ENCODE measurements at regions not wholly inside any gene's neighbourhood (a gene's known extent, or its start where the extent isn't known, plus 50 kb on each side); places are given as distances from the start of the nearest gene placed in this dataset.

DNA sequence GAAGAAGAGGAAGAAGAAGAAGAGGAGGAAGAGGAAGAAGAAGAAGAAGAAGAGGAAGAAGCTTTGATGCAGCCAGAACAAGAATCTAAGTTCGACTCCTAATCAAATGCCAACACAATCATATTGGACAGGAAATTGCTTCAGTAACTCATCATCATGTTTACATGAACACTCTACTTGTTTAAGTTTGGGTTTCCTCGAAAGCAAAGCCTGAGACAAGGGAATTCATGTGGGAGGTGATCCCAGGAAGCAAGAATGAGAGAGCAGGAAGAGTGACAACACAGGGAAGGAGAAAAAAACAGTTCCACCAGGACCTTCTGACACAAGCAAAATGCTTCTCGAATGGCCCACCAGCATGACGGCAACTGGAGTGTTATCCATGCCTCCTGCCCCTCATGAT is 279.0 kb downstream of the PMP22 start:
- TF ChIP-seq, protein P1, sequence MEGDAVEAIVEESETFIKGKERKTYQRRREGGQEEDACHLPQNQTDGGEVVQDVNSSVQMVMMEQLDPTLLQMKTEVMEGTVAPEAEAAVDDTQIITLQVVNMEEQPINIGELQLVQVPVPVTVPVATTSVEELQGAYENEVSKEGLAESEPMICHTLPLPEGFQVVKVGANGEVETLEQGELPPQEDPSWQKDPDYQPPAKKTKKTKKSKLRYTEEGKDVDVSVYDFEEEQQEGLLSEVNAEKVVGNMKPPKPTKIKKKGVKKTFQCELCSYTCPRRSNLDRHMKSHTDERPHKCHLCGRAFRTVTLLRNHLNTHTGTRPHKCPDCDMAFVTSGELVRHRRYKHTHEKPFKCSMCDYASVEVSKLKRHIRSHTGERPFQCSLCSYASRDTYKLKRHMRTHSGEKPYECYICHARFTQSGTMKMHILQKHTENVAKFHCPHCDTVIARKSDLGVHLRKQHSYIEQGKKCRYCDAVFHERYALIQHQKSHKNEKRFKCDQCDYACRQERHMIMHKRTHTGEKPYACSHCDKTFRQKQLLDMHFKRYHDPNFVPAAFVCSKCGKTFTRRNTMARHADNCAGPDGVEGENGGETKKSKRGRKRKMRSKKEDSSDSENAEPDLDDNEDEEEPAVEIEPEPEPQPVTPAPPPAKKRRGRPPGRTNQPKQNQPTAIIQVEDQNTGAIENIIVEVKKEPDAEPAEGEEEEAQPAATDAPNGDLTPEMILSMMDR (IDR thresholded peaks at IDR 0.05), result no peak
- DNase-seq (ENCODE audit: low spot score) (no peak), ATAC-seq (ENCODE audit: low FRiP score) (no peak)

DNA sequence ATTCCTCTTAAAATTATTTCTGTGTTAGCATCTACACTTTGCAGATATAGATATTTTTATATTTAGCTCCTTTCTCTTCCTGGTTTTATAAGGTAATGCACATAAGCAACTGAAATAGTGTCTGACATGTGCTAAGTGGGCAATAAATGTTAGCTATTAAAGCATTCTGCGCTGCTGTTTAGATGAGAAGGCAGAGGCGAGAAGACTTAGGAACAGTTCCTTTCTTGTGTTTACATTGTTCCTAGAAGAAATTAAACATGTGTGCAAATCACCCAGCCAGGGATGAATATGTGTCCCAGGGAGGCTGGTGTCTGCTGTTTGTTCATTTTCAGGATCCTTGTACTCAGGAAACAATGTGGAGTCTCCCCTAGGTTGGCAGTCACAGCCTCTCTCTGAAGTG is 292.3 kb downstream of the PMP22 start:
- DNase-seq (ENCODE audit: low spot score), result no peak
- ATAC-seq (ENCODE audit: low FRiP score), result no peak
- TF ChIP-seq, protein P1 (IDR thresholded peaks at IDR 0.05), result no peak

DNA sequence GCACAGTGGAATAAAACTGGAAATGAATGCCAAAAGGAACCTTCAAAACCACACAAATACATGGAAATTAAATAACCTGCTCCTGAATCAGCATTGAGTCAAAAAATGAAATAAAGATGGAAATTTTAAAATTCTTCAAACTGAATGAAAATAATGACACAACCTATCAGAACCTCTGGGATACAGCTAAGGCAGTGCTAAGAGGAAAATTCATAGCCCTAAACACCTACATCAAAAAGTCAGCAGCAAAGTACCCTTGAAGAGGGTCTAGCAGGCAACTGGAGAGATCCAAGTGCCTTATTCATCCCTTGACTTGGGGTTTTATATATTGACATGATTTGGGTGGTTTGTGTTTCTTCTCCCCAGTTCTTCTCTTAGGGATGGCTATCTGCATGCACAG is 294.1 kb downstream of the PMP22 start:
- DNase-seq (ENCODE audit: low spot score) (no peak), ATAC-seq (ENCODE audit: low FRiP score) (no peak)
- TF ChIP-seq, protein P1 (IDR thresholded peaks at IDR 0.05), result no peak

DNA sequence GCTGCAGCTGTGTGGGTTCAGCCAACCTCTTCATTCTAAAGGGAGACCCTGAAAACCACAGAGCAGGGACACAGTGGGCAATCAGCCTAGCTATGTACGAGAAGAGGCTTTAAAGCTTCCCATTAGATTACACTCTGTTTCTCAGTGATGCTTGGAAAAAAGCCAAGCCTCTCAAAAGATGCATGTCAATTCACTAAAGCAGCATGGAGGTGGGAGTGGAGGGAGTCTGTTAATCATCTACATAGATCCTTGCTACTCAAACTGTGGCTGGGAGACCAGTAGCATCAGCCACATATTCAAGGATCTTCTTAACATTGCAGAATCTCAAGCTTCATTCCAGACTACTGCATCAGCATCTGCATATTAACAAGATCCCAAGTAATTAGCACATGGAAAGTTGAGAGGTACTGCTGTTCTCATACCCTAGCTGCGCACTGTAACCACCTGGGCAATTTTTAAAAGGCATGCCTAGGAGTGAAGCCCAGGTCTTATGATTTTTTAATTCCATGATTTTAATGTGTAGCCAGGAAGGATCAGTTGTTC is 305.9 kb downstream of the PMP22 start:
- DNase-seq (ENCODE audit: low spot score) (no peak), ATAC-seq (ENCODE audit: low FRiP score) (no peak)
- TF ChIP-seq, protein P1 (IDR thresholded peaks at IDR 0.05), result no peak

DNA sequence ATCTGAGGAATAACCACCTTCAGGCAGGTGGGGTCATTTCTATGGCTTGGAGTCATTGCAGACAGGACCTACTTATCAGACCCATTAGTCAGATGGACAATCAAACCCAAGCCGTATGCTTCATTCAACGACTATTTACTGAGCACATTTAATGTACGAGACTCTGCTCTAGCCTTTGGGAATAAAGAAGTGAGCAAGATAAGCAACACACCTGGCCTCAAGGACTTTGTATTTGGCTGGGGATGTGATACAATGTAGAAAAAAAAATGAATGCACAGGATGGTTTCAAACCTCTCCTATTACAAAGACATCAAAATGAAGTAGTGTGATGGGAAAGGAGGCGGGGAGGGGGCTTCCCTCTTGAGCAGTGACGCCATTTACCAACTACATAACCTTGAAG is 311.7 kb downstream of the PMP22 start:
- ATAC-seq (ENCODE audit: low FRiP score) (no peak), DNase-seq (ENCODE audit: low spot score) (no peak)
- TF ChIP-seq, protein P1 (IDR thresholded peaks at IDR 0.05), result no peak

DNA sequence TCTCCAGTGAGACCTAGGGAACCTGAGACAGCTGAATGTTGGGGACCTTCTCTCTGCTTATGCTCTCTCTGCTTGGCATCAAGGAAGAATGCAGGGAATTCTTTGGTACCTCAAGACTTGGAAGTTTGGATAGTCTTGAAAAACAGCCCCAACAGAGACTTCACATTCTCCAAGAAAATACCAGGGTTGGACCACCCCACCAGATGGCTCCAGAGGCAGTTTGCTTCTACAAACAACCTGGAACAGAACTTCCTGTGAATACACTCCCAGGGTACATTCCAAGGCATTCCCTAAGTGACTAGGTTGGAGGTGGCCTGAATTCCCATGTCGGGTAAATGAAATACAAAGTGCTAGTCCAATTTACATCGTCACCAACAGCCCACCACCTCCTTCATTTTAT is 314.4 kb downstream of the PMP22 start:
- no peak for DNase-seq (ENCODE audit: low spot score)
- ATAC-seq (ENCODE audit: low FRiP score), result no peak
- TF ChIP-seq, protein P1 (IDR thresholded peaks at IDR 0.05), result no peak

DNA sequence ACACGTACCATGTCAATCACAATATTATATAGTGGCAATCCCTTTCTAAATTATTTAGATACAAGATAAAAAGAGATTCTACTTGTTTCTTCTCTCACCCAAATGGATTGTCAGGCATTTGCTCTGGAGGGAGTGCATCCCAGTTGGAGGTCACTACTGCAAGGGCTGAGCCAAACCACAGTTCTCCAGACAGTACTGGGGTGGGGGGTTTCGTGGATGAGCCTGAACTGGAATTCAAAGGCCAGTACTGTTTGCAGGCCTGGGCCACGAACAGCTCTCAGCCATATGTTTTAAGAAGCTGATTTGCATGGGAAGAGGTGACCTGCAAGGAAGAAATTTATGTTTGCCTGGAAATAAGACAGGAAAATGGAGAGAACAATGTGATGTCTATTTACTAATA is 314.9 kb downstream of the PMP22 start:
- TF ChIP-seq, protein P1 (IDR thresholded peaks at IDR 0.05), result no peak
- DNase-seq (ENCODE audit: low spot score) (no peak), ATAC-seq (ENCODE audit: low FRiP score) (no peak)

Data from omental fat pad (tissue), 3 donors.